ENCODE measurements at regions not wholly inside any gene's neighbourhood (a gene's known extent, or its start where the extent isn't known, plus 50 kb on each side); places are given as distances from the start of the nearest gene placed in this dataset.

DNA sequence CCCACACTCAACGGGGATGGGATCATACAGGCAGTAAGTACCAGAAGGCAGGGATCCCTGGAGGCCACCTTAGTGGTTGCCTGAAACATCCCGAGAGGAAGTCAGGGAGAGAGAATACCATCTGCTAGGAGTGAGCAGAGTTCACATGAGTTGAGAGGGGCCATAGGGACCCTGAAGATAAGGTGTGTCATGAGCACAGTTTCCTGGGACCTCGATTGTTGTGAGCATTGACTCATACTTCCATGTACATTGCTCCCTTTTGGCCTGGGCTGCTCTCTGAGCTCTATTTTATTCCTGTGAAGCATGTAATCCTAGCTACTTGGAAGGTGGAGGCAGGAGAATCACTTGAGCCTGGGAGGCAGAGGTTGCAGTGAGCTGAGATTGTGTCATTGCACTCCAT, 120.5 kb downstream of the TBC1D30 start:
- H3K9me3 ChIP-seq (ENCODE audit: low read length), result no peaks in the 10 kb centered on the region
- H3K36me3 ChIP-seq (ENCODE audit: insufficient read depth, low read length), result no peaks in the 10 kb centered on the region
- no peaks in the 10 kb centered on the region for H3K9me2 ChIP-seq (ENCODE audit: insufficient read depth, low read length)
- H3K27ac ChIP-seq (ENCODE audit: low read depth, low read length, poor library complexity, severe bottlenecking), result no peak overlapping the region
- CTCF ChIA-PET (ENCODE audit: unreplicated experiment), result no interaction called here
- no peaks in the 10 kb centered on the region for H3K4me1 ChIP-seq (ENCODE audit: insufficient read depth, low read length, poor library complexity, severe bottlenecking)
- no peak for DNase-seq (ENCODE audit: low spot score)
- POLR2A ChIA-PET, result interaction anchor here (1.0 kb wide), 1 partner anchor 624 kb away, joined by 5 read pairs; no protein-coding TSS in a partner anchor
- no peak overlapping the region for H3K4me3 ChIP-seq (ENCODE audit: low read depth, low read length, poor library complexity, severe bottlenecking)
- BruUV-seq (replicated peaks), result no TSS peak
- intact Hi-C loops (cut with micrococcal nuclease; ENCODE audit: unreplicated experiment), result no loop called here
- no peaks in the 10 kb centered on the region for H3K79me2 ChIP-seq (ENCODE audit: insufficient read depth, low read depth, low read length)
- no peaks in the 10 kb centered on the region for H4K20me1 ChIP-seq (ENCODE audit: insufficient read depth, low read length)
- no peak overlapping the region for H2AFZ ChIP-seq (ENCODE audit: low read length)
- no peak overlapping the region for H3K4me2 ChIP-seq (ENCODE audit: low read length)
- TF ChIP-seq, protein P1, sequence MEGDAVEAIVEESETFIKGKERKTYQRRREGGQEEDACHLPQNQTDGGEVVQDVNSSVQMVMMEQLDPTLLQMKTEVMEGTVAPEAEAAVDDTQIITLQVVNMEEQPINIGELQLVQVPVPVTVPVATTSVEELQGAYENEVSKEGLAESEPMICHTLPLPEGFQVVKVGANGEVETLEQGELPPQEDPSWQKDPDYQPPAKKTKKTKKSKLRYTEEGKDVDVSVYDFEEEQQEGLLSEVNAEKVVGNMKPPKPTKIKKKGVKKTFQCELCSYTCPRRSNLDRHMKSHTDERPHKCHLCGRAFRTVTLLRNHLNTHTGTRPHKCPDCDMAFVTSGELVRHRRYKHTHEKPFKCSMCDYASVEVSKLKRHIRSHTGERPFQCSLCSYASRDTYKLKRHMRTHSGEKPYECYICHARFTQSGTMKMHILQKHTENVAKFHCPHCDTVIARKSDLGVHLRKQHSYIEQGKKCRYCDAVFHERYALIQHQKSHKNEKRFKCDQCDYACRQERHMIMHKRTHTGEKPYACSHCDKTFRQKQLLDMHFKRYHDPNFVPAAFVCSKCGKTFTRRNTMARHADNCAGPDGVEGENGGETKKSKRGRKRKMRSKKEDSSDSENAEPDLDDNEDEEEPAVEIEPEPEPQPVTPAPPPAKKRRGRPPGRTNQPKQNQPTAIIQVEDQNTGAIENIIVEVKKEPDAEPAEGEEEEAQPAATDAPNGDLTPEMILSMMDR (conservative IDR thresholded peaks at IDR 0.05; ENCODE audit: low read length), result no peak
- TF ChIP-seq EZH2phosphoT487 (IDR thresholded peaks at IDR 0.05; ENCODE audit: borderline replicate concordance, low read depth, low read length), result no peak

DNA sequence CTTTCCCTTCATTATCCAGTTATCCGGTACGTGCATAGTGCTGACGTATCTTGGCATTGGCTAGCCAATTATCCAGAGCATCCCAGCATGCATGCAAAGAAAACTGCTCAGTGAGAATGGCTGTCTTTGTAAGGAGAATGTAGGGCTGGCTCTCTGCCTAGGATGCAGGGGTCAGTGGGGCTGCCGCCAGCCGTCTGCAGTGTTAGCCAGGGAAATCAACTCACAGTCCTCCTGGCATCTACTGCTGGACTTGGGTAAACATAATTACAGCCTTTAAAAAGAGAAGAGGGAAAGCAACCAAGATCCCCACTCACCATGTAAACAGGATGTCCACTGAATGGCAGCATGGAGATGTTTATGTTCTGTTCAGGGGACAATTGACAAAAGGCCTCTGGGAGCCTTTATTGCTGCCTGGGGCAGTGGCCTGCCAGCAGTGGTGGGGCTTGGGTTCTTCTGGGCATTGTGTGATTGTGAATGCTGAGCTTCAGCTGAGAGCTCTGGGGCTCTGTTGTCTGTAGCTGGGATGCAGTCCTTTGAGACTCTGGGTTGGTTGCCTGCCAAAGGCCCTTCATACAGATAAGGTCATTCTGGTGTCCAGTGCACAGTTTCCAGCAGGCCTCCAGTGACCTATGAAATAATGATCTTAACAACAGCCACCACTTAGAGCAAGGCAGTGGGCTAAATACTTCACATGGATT, 121.8 kb downstream of the TBC1D30 start:
- POLR2A ChIA-PET, result interaction anchor here (0.7 kb wide), 1 partner anchor 155 kb away, joined by 3 read pairs; no protein-coding TSS in a partner anchor
- no peaks in the 10 kb centered on the region for H3K36me3 ChIP-seq (ENCODE audit: insufficient read depth, low read length)
- H3K4me3 ChIP-seq (ENCODE audit: low read depth, low read length, poor library complexity, severe bottlenecking), result no peak overlapping the region
- no peak overlapping the region for H3K4me2 ChIP-seq (ENCODE audit: low read length)
- H2AFZ ChIP-seq (ENCODE audit: low read length), result no peak overlapping the region
- no peaks in the 10 kb centered on the region for H3K79me2 ChIP-seq (ENCODE audit: insufficient read depth, low read depth, low read length)
- H3K9me2 ChIP-seq (ENCODE audit: insufficient read depth, low read length), result no peaks in the 10 kb centered on the region
- intact Hi-C loops (cut with micrococcal nuclease; ENCODE audit: unreplicated experiment), result no loop called here
- CTCF ChIA-PET (ENCODE audit: unreplicated experiment), result no interaction called here
- no peak overlapping the region for H3K27ac ChIP-seq (ENCODE audit: low read depth, low read length, poor library complexity, severe bottlenecking)
- H3K9me3 ChIP-seq (ENCODE audit: low read length), result no peaks in the 10 kb centered on the region
- no TSS peak for BruUV-seq (replicated peaks)
- TF ChIP-seq EZH2phosphoT487 (IDR thresholded peaks at IDR 0.05; ENCODE audit: borderline replicate concordance, low read depth, low read length), result no peak
- TF ChIP-seq, protein P1 (conservative IDR thresholded peaks at IDR 0.05; ENCODE audit: low read length), result no peak
- no peaks in the 10 kb centered on the region for H4K20me1 ChIP-seq (ENCODE audit: insufficient read depth, low read length)
- no peaks in the 10 kb centered on the region for H3K4me1 ChIP-seq (ENCODE audit: insufficient read depth, low read length, poor library complexity, severe bottlenecking)
- DNase-seq (ENCODE audit: low spot score), result no peak

DNA sequence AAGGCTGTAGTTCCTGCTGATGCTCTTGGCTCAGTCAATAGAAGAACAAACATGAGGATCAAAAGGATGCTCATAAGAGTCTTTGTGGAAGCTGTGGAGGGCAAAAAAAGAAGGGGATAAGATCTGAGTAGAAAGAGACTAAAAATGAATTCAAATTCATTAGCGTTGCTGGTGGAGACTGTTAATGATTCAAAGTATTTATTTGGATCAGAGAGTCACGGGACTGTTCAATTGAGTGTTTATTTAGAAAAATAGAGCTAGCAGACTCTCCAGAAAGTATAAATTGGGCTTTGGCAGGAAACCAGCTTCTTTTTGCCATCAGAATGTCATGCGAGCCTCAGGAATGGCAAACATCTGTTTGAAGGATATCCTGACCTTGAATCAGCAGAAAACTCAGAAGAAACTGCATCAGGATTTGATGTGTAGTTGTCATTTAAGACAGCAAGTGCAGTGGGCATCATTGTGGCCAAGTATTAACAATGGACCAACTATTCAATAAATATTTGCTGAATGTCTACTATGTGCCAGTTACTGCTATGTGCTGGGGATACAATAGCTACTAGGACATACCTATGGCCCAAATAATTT, 126.4 kb downstream of the TBC1D30 start:
- ChIA-PET POLR2A (interaction anchor here (1.3 kb wide), 1 partner anchor 30 kb away, joined by 4 read pairs; no protein-coding TSS in a partner anchor), CTCF (ENCODE audit: unreplicated experiment) (no interaction called here)
- no peaks in the 10 kb centered on the region for H4K20me1 ChIP-seq (ENCODE audit: insufficient read depth, low read length)
- no peak overlapping the region for H3K27ac ChIP-seq (ENCODE audit: low read depth, low read length, poor library complexity, severe bottlenecking)
- no TSS peak for BruUV-seq (replicated peaks)
- no peaks in the 10 kb centered on the region for H3K4me1 ChIP-seq (ENCODE audit: insufficient read depth, low read length, poor library complexity, severe bottlenecking)
- H3K9me2 ChIP-seq (ENCODE audit: insufficient read depth, low read length), result no peaks in the 10 kb centered on the region
- no peaks in the 10 kb centered on the region for H3K79me2 ChIP-seq (ENCODE audit: insufficient read depth, low read depth, low read length)
- H3K4me2 ChIP-seq (ENCODE audit: low read length), result no peak overlapping the region
- no peak overlapping the region for H2AFZ ChIP-seq (ENCODE audit: low read length)
- intact Hi-C loops (cut with micrococcal nuclease; ENCODE audit: unreplicated experiment), result no loop called here
- DNase-seq (ENCODE audit: low spot score), result no peak
- H3K9me3 ChIP-seq (ENCODE audit: low read length), result no peaks in the 10 kb centered on the region
- TF ChIP-seq, protein P1 (conservative IDR thresholded peaks at IDR 0.05; ENCODE audit: low read length), result no peak
- no peak for TF ChIP-seq EZH2phosphoT487 (IDR thresholded peaks at IDR 0.05; ENCODE audit: borderline replicate concordance, low read depth, low read length)
- no peak overlapping the region for H3K4me3 ChIP-seq (ENCODE audit: low read depth, low read length, poor library complexity, severe bottlenecking)
- H3K36me3 ChIP-seq (ENCODE audit: insufficient read depth, low read length), result no peaks in the 10 kb centered on the region

Measured in OCI-LY7 (cell line).